Epithelial cell of prostate (primary cell): ENCODE measurements at regions not wholly inside any gene's neighbourhood (a gene's known extent, or its start where the extent isn't known, plus 50 kb on each side); places are given as distances from the start of the nearest gene placed in this dataset.

Source experiments
- DNase-seq: peaks from one replicate; pipeline ENCODE4 v3.0.0-alpha.2; 2011; ENCODE audit warnings: low read depth, low spot score
- H3K27ac ChIP-seq: fragments of 450-650 bp; 2 replicates; pipeline ENCODE4 v1.5.1; 2017; ENCODE audit warnings: mild to moderate bottlenecking

DNA sequence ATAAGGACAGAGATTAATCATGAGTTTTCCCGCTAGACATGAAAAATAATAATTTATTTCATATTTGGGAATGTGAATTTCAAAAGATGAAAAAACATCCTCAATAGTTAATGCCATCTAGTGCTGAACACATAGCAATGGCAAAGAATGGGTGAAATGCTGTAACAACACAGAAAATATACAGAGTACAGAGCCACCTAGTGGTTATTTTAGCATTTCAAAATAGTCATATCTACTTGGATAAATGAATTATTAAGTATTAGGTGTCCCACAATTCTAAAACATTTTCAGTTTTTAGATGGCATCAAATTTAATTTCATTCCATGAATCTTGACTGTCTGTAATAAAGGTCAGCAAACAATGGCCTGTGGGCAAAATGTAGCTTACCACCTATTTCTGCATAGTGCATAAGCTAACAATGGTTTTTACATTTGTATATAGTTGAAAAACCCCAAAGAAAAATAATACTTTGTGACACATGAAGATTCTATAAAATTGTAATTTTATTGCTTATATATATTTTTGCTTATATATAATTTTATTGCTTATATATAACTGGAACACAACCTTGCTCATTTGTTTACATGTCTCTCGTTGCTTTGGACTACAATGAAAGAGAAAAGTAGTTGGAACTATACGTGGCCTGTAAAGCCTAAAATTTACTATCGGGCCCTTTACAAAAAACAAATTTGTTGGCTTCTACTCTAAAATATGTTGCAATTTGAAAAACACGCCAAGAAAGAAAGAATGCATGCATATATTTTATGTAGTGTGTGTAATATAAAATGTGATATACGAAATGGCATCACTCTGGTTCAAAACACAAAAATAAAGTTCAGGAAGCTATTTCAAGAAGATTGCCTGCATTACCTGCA lies 99.1 kb upstream of the FAM47C start:
- H3K27ac ChIP-seq = no peak overlapping the region
- DNase-seq = no peak

DNA sequence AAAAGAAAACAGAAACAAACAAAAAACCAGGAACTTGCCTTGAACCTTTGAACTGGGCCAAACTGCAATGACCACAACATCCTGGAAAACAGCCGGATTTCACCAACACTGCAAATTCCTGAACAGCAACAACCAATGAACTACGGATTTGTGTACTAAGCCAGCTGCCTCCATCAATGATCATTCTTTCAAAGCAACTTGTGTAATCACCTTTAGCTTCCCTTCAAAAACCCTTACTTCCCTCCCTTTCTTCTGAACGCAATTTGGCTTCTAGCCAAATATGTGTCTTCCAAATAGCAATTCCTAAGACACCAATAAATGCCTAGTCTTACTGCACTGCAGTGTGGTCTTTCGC lies 98.5 kb upstream of the FAM47C start:
- no peak overlapping the region for H3K27ac ChIP-seq
- DNase-seq = no peak

DNA sequence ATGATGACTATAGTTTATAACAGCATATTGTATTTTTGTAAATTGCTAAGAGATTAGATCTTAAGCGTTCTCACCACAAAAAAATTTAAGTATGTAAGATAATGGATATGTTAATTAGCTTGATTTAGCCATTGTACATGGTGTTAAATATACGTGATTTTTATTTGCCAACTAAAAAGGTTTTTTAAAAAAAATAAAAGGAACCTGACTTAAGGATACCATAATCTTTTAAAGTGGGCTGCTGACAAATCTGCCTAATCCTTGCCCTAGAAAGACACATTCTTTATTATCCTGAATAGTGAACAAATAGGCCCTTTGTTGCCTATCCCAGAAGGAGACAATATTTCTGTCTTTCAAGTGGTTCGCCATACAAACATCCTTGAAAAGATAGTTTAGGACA lies 94.6 kb upstream of the FAM47C start:
- no peak for DNase-seq
- no peak overlapping the region for H3K27ac ChIP-seq

DNA sequence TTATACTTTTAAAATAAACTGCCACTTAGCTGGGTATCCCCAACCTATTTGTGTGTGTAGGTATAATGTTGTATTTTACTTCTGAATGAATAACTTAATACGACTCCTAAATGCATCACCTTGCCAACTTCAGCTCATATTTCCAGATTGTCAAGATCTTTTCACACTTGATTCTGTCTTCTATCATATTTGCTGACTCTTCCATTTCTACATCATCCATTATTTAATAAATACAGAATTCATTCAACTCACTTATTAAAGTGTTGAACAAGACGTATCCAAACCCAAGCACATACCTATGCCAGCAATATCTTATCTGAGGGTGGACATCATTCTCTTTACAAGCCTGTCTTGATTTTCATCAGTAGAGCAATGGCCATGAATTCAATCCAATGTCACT lies 91.2 kb upstream of the FAM47C start:
- no peak overlapping the region for H3K27ac ChIP-seq
- no peak for DNase-seq

DNA sequence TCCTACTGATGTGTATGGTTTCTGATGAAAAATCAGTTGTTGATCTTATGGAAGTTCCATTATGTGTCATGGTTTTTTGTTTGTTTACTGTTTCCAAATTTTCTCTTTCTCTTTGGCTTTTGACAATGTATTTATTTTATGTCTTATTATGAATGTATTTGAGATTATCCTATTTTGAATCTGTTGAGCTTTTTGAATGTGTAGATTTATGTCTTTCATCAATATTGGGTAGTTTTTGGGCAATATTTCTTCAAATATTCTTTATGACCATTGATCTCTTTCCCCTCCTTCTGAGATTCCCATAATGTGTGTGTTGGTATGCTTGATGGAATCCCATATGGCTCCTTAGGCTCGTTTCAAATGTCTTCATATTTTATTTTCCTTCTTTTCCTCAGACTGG lies 80.5 kb upstream of the FAM47C start:
- no peak overlapping the region for H3K27ac ChIP-seq
- no peak for DNase-seq

- no peak overlapping the region for H3K27ac ChIP-seq
- no peak for DNase-seq
These were observed 77.7 kb upstream of the FAM47C start for GRCh38 chrX:36930491-36930890.

DNA sequence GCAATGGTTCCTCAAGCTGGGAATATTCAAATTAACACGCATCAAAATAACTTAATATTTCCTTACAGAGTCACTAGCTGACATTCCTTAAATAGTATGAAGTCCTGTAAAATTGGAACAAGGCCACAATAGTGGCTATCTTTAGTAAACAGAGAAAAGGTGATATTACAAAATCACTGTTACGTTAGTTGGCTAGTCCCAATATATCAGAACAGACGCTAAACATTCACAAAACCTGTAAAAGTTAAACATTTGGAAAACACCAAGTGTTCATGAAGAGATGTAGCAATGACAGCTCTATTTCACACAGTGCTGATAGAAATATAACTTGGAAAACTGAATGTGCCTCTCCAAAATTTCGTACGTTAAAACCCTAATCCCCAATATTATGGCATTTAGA lies 61.0 kb upstream of the FAM47C start:
- no peak overlapping the region for H3K27ac ChIP-seq

DNA sequence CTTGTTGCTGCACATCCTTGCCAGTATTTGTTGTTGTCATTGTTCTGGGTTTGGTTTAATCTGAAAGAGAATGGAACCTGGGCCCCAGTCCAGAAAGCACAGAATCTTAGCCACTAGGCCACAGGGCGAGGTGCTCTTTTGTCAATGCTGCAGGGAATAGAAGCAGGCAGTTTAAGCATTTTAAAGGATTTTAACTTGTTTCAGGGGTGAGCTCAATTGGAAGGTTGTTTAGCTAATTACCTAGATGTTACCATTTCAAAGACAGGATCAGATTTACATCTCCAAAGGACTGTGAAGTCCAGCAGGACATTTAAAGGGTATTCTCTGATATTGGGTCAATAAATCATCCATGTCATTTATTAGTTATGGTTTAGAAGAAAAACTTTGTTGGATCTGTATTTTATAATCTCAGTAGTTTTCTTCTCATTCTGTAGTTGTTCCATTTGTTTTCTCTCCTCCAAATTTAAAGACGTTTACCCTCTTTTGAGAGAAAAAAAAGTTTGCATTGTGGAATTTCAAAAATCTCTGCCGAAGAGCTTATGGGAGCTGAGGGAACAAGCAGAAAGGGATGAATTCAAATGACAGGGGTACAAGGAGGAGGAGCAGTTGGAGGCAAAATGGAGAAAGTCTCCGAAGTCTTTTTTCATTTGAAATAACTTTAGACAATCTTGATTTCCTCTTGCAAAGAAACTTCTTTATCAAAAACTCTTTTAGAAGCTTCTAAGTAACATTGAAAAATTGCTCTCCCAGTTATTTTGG lies 57.5 kb upstream of the FAM47C start:
- H3K27ac ChIP-seq = no peak overlapping the region
- DNase-seq = no peak

More for the DNA sequence above, 61.0 kb upstream of the FAM47C start:
- DNase-seq = no peak

- DNase-seq = no peak
- H3K27ac ChIP-seq = no peak overlapping the region
These were observed 50.5 kb upstream of the FAM47C start for GRCh38 chrX:36957425-36958328.
